HEK293T (cell line): ENCODE measurements at regions not wholly inside any gene's neighbourhood (a gene's known extent, or its start where the extent isn't known, plus 50 kb on each side); places are given as distances from the start of the nearest gene placed in this dataset.
A peak's percentile ranks its signal among the peaks of the same experiment; 100 is the strongest.

Experiments
- CTCF ChIA-PET: fragments of 350-600 bp; formaldehyde crosslinking; extraction: SDS; loops from one replicate; lab custom pipeline; 2021; ENCODE audit warnings: antibody characterized with exemption, inconsistent platforms; lab: Yijun Ruan, JAX
- POLR2A ChIA-PET: fragments of 350-600 bp; formaldehyde crosslinking; extraction: SDS; loops from one replicate; lab custom pipeline; 2020; ENCODE audit warnings: antibody characterized with exemption, inconsistent platforms; lab: Yijun Ruan, JAX
- DNase-seq: peaks from one replicate; pipeline ENCODE4 v3.0.0; 2012; ENCODE audit warnings: mixed read lengths; ENCODE audit errors: extremely low spot score
- ARNT ChIP-seq: fragments of 450-650 bp; IDR thresholded peaks from 2 replicates; pipeline ENCODE4 v1.6.1; 2017; ENCODE audit warnings: mild to moderate bottlenecking
- BHLHE40 ChIP-seq: fragments of 450-650 bp; IDR thresholded peaks from 2 replicates; pipeline ENCODE4 v1.6.1; 2016; ENCODE audit warnings: mild to moderate bottlenecking, moderate library complexity, borderline replicate concordance
- CTBP1 ChIP-seq: fragments of 450-650 bp; IDR thresholded peaks from 2 replicates; pipeline ENCODE4 v1.6.1; 2016; ENCODE audit warnings: borderline replicate concordance
- ELF4 ChIP-seq: fragments of 450-650 bp; IDR thresholded peaks from 2 replicates; pipeline ENCODE4 v1.6.1; 2017; ENCODE audit warnings: antibody characterized with exemption
- FOXA1 ChIP-seq: fragments of 450-650 bp; IDR thresholded peaks from 2 replicates; pipeline ENCODE4 v1.6.1; 2016; ENCODE audit warnings: mild to moderate bottlenecking
- FOXK2 ChIP-seq: fragments of 450-650 bp; IDR thresholded peaks from 2 replicates; pipeline ENCODE4 v1.6.1; 2016; ENCODE audit warnings: mild to moderate bottlenecking
- FOXM1 ChIP-seq: fragments of 450-650 bp; IDR thresholded peaks from 2 replicates; pipeline ENCODE4 v1.6.1; 2017; ENCODE audit warnings: mild to moderate bottlenecking, borderline replicate concordance
- HDGF ChIP-seq: fragments of 450-650 bp; IDR thresholded peaks from 2 replicates; pipeline ENCODE4 v1.6.1; 2017; ENCODE audit warnings: antibody characterized with exemption, borderline replicate concordance
- L3MBTL2 ChIP-seq: fragments of 450-650 bp; conservative IDR thresholded peaks from 2 replicates; pipeline ENCODE4 v1.6.1; 2016; ENCODE audit warnings: mild to moderate bottlenecking
- LEF1 ChIP-seq: fragments of 450-650 bp; IDR thresholded peaks from 2 replicates; pipeline ENCODE4 v1.6.1; 2017; ENCODE audit warnings: mild to moderate bottlenecking, borderline replicate concordance
- NFRKB ChIP-seq: fragments of 450-650 bp; IDR thresholded peaks from 2 replicates; pipeline ENCODE4 v1.6.1; 2016; ENCODE audit warnings: mild to moderate bottlenecking, moderate library complexity
- SP1 ChIP-seq: fragments of 450-650 bp; IDR thresholded peaks from 2 replicates; pipeline ENCODE4 v1.6.1; 2017
- SUZ12 ChIP-seq: fragments of 450-650 bp; IDR thresholded peaks from 2 replicates; pipeline ENCODE4 v1.6.1; 2016; ENCODE audit warnings: mild to moderate bottlenecking
- TARDBP ChIP-seq: fragments of 450-650 bp; IDR thresholded peaks from 2 replicates; pipeline ENCODE4 v1.6.1; 2016
- ZNF384 ChIP-seq: fragments of 450-650 bp; IDR thresholded peaks from 2 replicates; pipeline ENCODE4 v1.6.1; 2016
- TF ChIP-seq, protein P1 (sequence below): fragments of 450-650 bp; IDR thresholded peaks from 2 replicates; pipeline ENCODE4 v1.6.1; 2016

DNA sequence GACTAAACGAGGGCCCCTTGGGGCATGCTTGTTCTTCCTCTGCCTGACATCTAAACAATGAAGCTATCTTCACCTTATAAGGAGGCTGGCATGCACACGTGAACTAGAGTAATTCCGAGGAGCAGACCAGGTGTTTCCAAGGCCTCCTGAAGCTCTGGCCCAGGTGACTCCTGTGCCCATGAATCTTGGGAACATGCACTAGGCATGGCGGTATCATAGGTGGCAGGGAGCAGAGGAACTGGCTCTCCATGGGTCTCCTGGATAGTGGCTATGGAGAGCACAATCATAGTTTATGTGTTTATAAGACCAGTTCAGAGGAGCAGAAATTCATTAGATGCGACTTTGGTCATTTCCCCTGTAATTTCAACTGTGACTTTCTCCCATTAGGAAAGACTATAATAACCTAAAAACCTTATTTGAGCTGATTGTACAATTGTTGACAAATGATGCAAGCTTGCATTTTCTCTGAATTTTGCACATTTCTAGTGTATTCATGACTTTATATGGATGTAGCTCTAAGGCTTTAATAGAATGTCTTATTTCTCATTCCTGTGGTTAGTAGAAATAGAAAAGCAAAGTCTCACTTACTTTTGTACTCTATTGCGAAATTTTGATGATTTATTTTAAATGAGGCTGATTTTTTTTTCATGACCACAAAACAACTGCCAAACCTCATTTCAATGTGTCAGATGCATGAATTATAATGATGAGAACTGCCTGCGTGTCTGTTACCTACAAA is 135.3 kb upstream of the RPS23 start:
- no peak for DNase-seq
- TF ChIP-seq TARDBP (no peak), ZNF384 (no peak), FOXK2 (no peak), CTBP1 (no peak), BHLHE40 (no peak), SP1 (no peak), LEF1 (no peak), L3MBTL2 (no peak), FOXA1 (no peak), NFRKB (no peak)
- TF ChIP-seq, protein P1, sequence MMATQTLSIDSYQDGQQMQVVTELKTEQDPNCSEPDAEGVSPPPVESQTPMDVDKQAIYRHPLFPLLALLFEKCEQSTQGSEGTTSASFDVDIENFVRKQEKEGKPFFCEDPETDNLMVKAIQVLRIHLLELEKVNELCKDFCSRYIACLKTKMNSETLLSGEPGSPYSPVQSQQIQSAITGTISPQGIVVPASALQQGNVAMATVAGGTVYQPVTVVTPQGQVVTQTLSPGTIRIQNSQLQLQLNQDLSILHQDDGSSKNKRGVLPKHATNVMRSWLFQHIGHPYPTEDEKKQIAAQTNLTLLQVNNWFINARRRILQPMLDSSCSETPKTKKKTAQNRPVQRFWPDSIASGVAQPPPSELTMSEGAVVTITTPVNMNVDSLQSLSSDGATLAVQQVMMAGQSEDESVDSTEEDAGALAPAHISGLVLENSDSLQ, result no peak
- ChIA-PET CTCF (no interaction called here), POLR2A (no interaction called here)

DNA sequence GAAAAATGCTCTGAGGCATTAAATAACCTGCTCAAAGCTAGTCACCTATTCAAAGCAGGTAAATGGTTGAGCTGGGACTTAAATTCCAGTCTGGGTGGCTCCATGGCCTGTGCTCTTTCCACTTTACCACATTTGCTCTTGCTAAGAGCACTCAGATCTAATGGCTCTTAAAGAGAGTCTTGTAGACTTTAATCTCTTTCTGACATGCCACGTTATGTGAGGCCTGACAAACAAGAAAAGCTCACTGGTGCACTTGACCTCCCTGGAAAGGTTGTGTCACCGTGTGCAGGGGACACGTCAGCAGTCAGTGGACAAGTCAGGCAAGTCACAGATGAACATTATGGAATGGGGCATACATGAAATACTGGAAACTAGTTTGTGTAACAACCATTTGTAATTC is 129.9 kb upstream of the RPS23 start:
- no peak for DNase-seq
- no peak for TF ChIP-seq FOXK2
- TF ChIP-seq HDGF, result no peak
- TF ChIP-seq BHLHE40, result no peak
- TF ChIP-seq SP1, result no peak
- no peak for TF ChIP-seq TARDBP
- no peak for TF ChIP-seq ELF4
- TF ChIP-seq FOXA1, result no peak
- POLR2A ChIA-PET, result no interaction called here
- CTCF ChIA-PET, result interaction anchor here (0.6 to 1.2 kb wide), 3 partner anchors 19 to 1182 kb away, joined by 3 to 6 read pairs (median 5); no protein-coding TSS in a partner anchor

DNA sequence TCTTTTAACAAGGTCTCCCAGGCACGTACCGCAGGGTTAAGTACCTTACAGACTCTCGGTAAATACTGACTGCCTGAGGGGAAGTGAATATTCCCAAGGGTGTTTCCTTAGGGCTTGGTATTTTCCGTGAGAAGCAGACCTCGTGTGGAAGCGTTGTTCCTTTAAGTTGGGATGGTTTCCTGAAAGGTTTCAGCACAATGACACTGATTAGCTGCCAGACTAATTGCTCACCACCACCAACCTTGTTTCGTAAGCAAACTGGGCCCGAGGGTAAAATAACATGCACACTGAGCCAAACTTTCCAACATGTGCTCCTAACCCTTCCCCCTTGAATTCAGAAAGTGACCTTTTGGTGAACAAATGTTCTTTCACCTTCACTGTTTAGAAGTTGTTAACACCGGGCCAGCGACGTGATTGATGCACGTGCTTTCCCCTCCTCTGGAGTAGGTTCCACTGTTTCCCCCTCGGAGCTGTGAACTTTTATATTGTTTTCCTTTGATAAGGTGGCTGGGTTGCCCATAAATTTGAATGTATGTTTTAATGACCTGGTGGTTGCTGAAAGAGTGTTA is 128.1 kb upstream of the RPS23 start:
- TF ChIP-seq NFRKB (no peak), LEF1 (no peak), SP1 (no peak), HDGF (no peak), FOXA1 (no peak), SUZ12 (no peak), FOXK2 (no peak), CTBP1 (peak; percentile 16; the same call in 1 of the 2 replicates), ARNT (peak; percentile 74; the same call in 1 of the 2 replicates), L3MBTL2 (peak; percentile 96)
- TF ChIP-seq, protein P1, result peak; percentile 78
- DNase-seq, result peak; percentile 60
- ChIA-PET POLR2A (interaction anchor here (1.3 kb wide), 1 partner anchor 18 kb away, joined by 4 read pairs; no protein-coding TSS in a partner anchor), CTCF (interaction anchor here (0.7 kb wide), 1 partner anchor 54 kb away, joined by 3 read pairs; no protein-coding TSS in a partner anchor)

DNA sequence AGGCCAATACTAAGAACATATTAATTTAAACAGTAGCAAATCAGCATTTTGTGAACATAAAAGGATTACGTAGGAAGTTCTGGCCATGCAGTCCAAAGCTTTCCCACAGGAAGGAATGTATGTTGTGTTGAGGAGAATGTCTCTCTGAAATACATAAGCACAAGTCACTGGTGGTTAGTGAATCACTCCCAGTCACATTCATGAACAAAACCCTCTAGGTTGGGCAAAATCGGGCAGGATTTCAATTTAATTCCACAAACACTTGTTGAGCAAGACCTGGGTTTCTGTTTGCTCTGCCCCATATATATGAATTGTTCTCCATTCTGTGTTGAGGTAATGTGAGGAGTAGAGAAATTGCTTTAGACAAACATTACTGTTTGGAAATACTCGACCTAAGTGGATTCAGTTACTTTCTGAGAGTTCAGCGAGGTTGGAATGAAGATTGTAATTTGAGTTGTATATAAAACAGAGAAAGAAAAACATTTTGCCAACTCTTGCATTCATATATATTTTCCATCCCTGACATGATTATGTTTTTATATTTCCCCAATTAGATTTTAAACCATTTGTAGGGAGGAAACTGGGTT is 127.6 kb upstream of the RPS23 start:
- POLR2A ChIA-PET, result interaction anchor here (1.3 kb wide), 1 partner anchor 17 kb away, joined by 4 read pairs; no protein-coding TSS in a partner anchor
- CTCF ChIA-PET, result interaction anchor here (0.7 kb wide), 1 partner anchor 54 kb away, joined by 3 read pairs; no protein-coding TSS in a partner anchor

DNA sequence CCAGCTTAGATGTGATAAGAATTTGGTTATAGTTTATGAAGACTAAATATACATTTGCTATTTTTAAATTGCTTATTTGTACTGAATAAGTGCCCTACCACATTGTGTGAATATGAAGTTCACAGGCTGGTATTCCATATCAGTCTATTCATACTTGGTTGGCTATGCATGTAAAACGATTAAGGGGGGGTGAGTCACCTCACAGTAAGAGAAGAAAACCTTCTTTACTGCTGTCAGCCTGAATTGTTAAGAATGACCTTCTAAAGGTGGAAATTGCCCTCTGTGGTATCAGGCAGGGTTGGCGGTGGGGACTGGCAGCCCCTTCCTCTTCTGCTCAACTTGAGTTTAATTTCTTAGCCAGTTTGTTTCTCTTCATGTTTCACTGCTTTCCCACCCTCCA is 127.0 kb upstream of the RPS23 start:
- POLR2A ChIA-PET, result no interaction called here
- no peak for DNase-seq
- TF ChIP-seq CTBP1, result no peak
- TF ChIP-seq SUZ12, result no peak
- TF ChIP-seq ZNF384, result no peak
- CTCF ChIA-PET, result no interaction called here

More for the DNA sequence above, 127.6 kb upstream of the RPS23 start:
- TF ChIP-seq BHLHE40 (no peak), FOXA1 (no peak), ARNT (no peak; the same call in 1 of the 2 replicates), L3MBTL2 (no peak), SP1 (no peak), CTBP1 (no peak), LEF1 (no peak), HDGF (no peak), SUZ12 (no peak), FOXM1 (no peak), ELF4 (no peak), ZNF384 (no peak), FOXK2 (no peak), TARDBP (no peak), NFRKB (no peak)
- TF ChIP-seq, protein P1, result no peak
- DNase-seq, result no peak

DNA sequence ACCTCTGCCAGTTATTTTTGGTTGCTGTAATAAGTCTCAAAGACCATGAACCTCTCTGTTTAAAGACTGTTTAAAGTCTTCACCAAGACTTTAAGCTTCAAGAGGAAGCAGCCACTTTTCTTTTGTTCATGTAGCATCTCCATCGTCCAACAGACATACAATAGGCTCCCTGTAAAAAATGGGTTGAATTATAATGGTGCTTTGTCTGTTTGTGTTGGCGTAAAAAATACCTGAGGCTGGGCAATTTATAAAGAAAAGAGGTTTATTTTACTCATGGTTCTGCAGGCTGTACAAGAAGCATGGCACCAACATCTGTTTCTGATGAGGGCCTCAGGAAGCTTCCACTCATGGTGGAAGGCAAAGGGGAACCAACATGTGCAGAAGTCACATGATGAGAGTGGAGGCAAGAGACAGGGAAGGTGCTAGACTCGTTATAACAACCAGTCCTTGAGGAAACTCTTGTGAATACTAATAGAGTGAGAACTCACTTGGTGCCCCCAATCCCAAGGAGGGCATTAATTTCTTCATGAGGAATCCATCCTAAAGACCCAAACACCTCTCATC is 126.3 kb upstream of the RPS23 start:
- no peak for TF ChIP-seq NFRKB
- no peak for DNase-seq
- ChIA-PET POLR2A (no interaction called here), CTCF (no interaction called here)
